WI38 (cell line): ENCODE measurements at regions not wholly inside any gene's neighbourhood (a gene's known extent, or its start where the extent isn't known, plus 50 kb on each side); places are given as distances from the start of the nearest gene placed in this dataset.

Experiments used
- H3K4me3 ChIP-seq: 2 replicates; pipeline ENCODE4 v1.5.1; 2011; ENCODE audit warnings: low read depth, mild to moderate bottlenecking, control low read depth, low read length
- TF ChIP-seq, protein P1 (sequence below): IDR thresholded peaks from 2 replicates; pipeline ENCODE4 v1.5.1; 2012; ENCODE audit warnings: low read depth, mild to moderate bottlenecking, control low read depth, low read length

DNA sequence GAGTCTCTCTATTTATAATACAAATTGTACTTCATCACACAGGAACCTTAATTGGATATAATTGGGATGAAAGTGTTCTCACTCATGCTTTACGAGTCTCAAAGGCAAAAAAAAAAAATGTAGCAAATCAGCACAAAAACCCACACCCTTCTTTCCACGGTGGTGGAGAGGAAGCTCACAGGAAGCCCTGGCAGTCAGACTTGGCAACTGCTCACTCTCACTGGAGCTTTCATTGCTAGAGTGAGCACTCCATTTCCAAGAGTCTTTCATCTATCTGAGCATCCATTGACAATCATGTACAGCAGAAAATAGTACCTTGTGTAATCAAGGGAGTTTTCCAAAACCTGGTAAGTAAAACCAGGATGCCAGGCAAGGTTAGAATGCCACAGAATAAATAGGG, 2159.4 kb upstream of the AGA start:
- no peak overlapping the region for H3K4me3 ChIP-seq
- TF ChIP-seq, protein P1, sequence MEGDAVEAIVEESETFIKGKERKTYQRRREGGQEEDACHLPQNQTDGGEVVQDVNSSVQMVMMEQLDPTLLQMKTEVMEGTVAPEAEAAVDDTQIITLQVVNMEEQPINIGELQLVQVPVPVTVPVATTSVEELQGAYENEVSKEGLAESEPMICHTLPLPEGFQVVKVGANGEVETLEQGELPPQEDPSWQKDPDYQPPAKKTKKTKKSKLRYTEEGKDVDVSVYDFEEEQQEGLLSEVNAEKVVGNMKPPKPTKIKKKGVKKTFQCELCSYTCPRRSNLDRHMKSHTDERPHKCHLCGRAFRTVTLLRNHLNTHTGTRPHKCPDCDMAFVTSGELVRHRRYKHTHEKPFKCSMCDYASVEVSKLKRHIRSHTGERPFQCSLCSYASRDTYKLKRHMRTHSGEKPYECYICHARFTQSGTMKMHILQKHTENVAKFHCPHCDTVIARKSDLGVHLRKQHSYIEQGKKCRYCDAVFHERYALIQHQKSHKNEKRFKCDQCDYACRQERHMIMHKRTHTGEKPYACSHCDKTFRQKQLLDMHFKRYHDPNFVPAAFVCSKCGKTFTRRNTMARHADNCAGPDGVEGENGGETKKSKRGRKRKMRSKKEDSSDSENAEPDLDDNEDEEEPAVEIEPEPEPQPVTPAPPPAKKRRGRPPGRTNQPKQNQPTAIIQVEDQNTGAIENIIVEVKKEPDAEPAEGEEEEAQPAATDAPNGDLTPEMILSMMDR: no peak

DNA sequence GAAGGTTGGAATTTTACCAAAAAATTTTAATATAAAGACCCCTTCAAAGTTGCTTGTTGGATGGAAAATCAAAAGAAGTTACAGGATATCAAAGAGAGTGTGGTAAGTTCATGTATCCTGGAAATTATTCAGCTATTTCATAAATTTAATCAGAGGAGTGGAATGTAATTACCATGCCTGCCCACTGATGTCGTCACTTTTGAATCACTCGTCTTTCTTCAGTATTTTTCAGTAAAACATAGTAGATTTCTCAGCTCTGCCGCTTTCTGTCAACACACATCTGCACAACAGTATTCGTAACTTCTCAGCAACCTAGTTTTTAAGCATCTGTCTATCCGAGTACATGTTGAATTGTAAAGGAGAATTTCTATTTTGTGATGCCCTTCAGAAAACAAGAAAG, 2163.0 kb upstream of the AGA start:
- no peak overlapping the region for H3K4me3 ChIP-seq
- TF ChIP-seq, protein P1: no peak

DNA sequence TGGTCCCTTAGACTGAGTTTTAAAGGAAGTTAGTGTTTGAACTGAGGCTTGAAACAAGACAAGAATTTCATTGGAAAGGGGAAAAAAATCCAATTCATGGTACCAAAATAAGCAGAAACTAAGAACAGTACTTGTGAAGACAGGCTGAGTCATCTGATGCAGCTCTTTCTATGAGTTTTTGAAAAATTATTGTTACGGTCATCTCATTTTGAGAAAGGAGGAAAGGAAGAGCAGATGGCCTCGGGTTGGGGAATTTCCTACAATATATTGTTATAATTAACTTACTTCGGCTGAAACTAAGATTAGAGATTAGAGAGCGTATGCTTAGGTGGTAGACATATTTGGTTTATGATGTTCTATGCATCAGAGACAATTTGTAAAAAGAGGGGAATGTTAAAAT, 2164.8 kb upstream of the AGA start:
- TF ChIP-seq, protein P1: no peak
- no peak overlapping the region for H3K4me3 ChIP-seq

DNA sequence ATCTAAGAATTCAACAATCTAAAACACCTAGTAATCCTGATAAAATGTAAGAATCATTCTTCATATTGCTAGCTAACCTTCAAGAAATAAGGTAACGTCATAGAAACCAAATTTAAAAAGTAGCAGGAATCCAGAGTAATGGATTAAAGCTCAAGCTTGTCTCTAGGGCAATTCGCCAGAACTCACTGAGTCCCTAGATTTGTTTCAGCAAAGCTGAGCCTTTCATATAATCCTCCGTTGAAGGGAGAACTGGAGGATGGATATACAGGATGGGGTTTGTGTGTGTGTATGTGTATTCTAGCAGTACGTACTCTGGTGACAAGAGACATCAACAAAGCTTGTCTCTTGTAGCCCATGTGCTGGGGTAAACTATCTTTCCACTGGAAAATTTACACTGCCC, 2173.5 kb upstream of the AGA start:
- no peak overlapping the region for H3K4me3 ChIP-seq
- TF ChIP-seq, protein P1: no peak

DNA sequence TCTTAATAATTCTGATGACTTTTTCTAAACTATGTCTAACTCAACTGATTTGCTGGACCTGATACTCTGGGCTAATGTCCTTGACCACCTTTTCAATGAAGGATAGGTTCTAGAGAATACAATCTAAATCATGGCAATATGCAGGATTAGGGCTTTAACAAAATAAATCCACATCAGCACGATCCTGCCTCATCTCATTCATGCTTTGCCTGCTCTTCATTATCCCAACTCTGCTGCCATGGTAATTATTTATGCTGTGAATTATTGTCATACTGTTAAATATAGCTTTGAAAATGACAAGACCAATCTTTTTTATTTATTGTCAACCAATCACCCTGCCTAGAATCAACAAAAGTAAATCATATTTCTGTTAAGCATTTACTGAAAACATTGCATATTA, 2176.7 kb upstream of the AGA start:
- no peak overlapping the region for H3K4me3 ChIP-seq
- TF ChIP-seq, protein P1: no peak

DNA sequence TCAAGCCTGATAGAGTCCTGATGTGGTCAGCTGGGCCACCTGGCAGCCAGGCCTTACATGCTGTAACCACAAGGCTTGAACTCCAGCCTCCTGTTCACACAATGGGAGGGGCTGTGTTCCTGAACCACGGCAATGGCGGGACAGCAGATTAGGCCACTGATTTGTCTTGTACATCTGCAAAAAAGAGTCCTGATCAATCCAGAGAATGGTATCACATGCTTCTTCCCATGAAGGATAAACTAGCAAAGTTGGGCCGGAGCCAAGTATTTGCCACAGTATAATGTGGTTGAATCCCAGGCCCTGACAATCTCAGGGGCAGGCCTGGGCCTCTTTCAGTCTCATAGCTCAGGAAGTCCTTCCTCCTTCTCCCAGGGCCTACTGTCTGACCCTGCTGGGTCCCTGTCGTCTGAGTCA, 2182.5 kb upstream of the AGA start:
- TF ChIP-seq, protein P1: no peak
- H3K4me3 ChIP-seq: no peak overlapping the region

DNA sequence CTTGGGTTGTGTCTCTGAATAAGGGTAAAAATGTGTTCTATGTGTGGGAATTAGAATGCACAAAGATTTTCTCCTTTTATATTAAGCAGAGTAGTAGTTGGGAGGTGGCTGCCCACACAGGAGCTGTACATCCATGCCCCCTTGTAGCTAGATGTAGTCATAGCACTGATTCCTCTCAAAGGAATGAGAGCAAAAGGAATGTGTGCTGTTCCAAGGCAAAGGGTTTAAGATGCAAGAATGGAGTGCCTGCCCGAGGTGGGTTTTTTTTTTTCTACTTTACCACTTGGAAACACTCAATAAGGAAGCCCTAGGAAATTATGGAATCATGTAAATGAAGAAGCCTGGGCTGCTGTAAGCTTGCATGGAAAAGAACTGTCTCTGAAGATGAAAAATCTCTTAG, 2183.2 kb upstream of the AGA start:
- TF ChIP-seq, protein P1: no peak

More for the DNA sequence above, 2183.2 kb upstream of the AGA start:
- no peak overlapping the region for H3K4me3 ChIP-seq
